Tibial nerve (tissue), 4 donors: ENCODE measurements at regions not wholly inside any gene's neighbourhood (a gene's known extent, or its start where the extent isn't known, plus 50 kb on each side); places are given as distances from the start of the nearest gene placed in this dataset.

Experiments used
- DNase-seq, 2 donors: peaks; one replicate each; pipeline ENCODE4 v3.0.0-alpha.2; 2019; ENCODE audit warnings: low spot score in 2 of 2
- H3K27ac ChIP-seq, 4 donors: fragments of 200-600 bp; sonication (generic) in 3 of 4; one replicate each; pipeline ENCODE4 v1.5.1; 2017 to 2019; ENCODE audit warnings: mild to moderate bottlenecking in 1 of 4
- H3K27me3 ChIP-seq, 2 donors: fragments of 200-600 bp; sonication (generic) in 1 of 2; one replicate each; pipeline versions ENCODE4 v1.5.1 to v1.6.0; 2017 to 2019
- H3K36me3 ChIP-seq, 3 donors: fragments of 200-600 bp; sonication (generic); one replicate each; pipeline ENCODE4 v1.5.1; 2018 to 2019
- H3K4me1 ChIP-seq, 4 donors: fragments of 200-600 bp; sonication (generic) in 3 of 4; one replicate each; pipeline ENCODE4 v1.5.1; 2017 to 2019
- H3K4me3 ChIP-seq, 4 donors: fragments of 200-600 bp; sonication (generic) in 3 of 4; one replicate each; pipeline ENCODE4 v1.5.1; 2017 to 2019; ENCODE audit warnings: mild to moderate bottlenecking in 1 of 4, moderate library complexity in 1 of 4
- H3K9me3 ChIP-seq, 4 donors: fragments of 200-600 bp; sonication (generic) in 3 of 4; one replicate each; pipeline ENCODE4 v1.5.1; 2017 to 2019
- EP300 ChIP-seq, 2 donors: sonication (generic); formaldehyde crosslinking; IDR thresholded peaks; one replicate each; pipeline ENCODE4 v1.6.1; 2017; ENCODE audit warnings: antibody characterized with exemption in 2 of 2, mild to moderate bottlenecking in 1 of 2
- POLR2A ChIP-seq, 2 donors: fragments of 450-650 bp; IDR thresholded peaks; one replicate each; pipeline ENCODE4 v1.6.1; 2017; ENCODE audit warnings: antibody characterized with exemption in 2 of 2, mild to moderate bottlenecking in 2 of 2, moderate library complexity in 2 of 2
- WGBS, 2 donors: methylation state at CpG; one replicate each; pipeline ENCODE4 v1.1.5; 2018; 5-methylcytosine and 5-hydroxymethylcytosine counted together
- TF ChIP-seq, protein P1 (sequence below), 5 experiments: fragments of 200-600 bp in 3 of 5; fragments of 450-650 bp in 2 of 5; sonication (generic) in 3 of 5; IDR thresholded peaks; one replicate each; pipeline ENCODE4 v1.5.1; 2016 to 2019; ENCODE audit warnings: antibody characterized with exemption in 5 of 5, mild to moderate bottlenecking in 3 of 5, moderate library complexity in 2 of 5

DNA sequence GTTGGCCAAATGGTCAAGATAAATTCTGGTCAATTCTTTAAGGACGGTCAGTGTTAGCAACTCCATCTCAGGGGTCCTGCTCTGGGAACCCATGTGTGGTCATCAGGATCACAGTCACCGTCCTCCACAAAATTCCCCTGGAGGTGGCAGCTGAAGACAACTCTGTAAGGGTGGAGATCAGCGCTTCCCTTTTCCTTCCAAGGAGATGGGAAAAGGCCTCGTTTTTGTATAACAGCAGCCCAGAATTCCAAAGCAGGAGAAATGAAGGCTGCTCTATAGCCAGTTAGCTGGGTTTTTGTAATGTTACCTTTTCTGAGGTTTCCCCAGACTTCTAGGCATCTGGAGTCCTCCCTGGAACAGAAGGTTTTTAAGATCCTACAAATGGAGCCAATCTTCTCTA lies 334.8 kb downstream of the MYCN start:
- 90 to 91% methylated on average over 4 of the region's 4 CpGs for WGBS, 2 donors

GRCh38 chr2:16273111-16273510 lies 332.8 kb downstream of the MYCN start:
- no peak overlapping the region for H3K4me3 ChIP-seq
- TF ChIP-seq POLR2A (IDR thresholded peaks at IDR 0.05) (no peak), EP300 (IDR thresholded peaks at IDR 0.05) (no peak)
- TF ChIP-seq, protein P1, sequence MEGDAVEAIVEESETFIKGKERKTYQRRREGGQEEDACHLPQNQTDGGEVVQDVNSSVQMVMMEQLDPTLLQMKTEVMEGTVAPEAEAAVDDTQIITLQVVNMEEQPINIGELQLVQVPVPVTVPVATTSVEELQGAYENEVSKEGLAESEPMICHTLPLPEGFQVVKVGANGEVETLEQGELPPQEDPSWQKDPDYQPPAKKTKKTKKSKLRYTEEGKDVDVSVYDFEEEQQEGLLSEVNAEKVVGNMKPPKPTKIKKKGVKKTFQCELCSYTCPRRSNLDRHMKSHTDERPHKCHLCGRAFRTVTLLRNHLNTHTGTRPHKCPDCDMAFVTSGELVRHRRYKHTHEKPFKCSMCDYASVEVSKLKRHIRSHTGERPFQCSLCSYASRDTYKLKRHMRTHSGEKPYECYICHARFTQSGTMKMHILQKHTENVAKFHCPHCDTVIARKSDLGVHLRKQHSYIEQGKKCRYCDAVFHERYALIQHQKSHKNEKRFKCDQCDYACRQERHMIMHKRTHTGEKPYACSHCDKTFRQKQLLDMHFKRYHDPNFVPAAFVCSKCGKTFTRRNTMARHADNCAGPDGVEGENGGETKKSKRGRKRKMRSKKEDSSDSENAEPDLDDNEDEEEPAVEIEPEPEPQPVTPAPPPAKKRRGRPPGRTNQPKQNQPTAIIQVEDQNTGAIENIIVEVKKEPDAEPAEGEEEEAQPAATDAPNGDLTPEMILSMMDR (IDR thresholded peaks at IDR 0.05): no peak
- H3K36me3 ChIP-seq: no peaks in the 10 kb centered on the region
- H3K27ac ChIP-seq: no peak overlapping the region
- DNase-seq: no peak
- H3K27me3 ChIP-seq: no peaks in the 10 kb centered on the region
- H3K9me3 ChIP-seq: no peaks in the 10 kb centered on the region
- H3K4me1 ChIP-seq: no peaks in the 10 kb centered on the region

More for the DNA sequence above, 334.8 kb downstream of the MYCN start:
- Histone ChIP-seq H3K4me3 (no peak overlapping the region), H3K36me3 (no peaks in the 10 kb centered on the region), H3K27me3 (no peaks in the 10 kb centered on the region), H3K4me1 (no peaks in the 10 kb centered on the region), H3K27ac (no peak overlapping the region), H3K9me3 (no peaks in the 10 kb centered on the region)
- no peak for TF ChIP-seq POLR2A (IDR thresholded peaks at IDR 0.05)
- TF ChIP-seq EP300 (IDR thresholded peaks at IDR 0.05): no peak
- TF ChIP-seq, protein P1 (IDR thresholded peaks at IDR 0.05): no peak
- DNase-seq: no peak

- Histone ChIP-seq H3K36me3 (no peaks in the 10 kb centered on the region), H3K27ac (no peak overlapping the region), H3K4me3 (no peak overlapping the region), H3K4me1 (no peaks in the 10 kb centered on the region), H3K27me3 (no peaks in the 10 kb centered on the region), H3K9me3 (no peaks in the 10 kb centered on the region)
- 82% methylated on average over 10 of the region's 10 CpGs for WGBS, 2 donors
- no peak for DNase-seq
- no peak for TF ChIP-seq EP300 (IDR thresholded peaks at IDR 0.05)
- TF ChIP-seq, protein P1 (IDR thresholded peaks at IDR 0.05): no peak
Measured at GRCh38 chr2:16272038-16272788, 331.9 kb downstream of the MYCN start.

DNA sequence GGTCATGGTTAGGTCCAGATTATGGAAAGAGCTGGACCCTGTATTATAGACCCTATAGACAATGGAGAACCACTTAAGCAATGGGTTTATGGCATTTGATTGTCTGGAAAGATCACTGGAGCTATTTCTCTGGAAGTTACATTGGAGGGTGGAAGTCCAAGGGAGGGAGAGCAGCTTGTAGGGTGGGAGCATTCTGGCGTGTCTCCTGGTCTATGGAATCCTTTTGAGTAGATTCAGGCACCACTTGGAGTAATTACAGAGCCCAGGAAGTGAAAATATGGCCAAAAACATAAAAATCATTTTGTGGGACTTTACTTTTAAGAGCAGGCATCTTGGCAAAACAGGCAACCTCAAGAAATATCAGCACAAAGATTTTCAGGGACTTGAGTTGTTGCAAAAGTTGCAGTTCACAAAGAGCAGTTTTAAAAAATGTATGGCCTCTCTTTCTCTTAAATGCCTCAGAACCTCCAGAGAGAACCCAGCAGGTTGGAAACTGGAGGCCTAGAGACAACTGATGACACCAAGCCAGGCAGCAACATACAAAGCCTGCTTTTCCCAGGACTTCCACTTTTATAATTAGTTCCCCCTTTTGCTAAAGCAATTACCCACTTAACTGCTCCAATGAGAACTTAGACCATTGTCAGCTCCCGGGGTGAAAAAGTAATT lies 331.0 kb downstream of the MYCN start:
- H3K27me3 ChIP-seq: no peaks in the 10 kb centered on the region
- no peak for DNase-seq
- H3K9me3 ChIP-seq: no peaks in the 10 kb centered on the region
- TF ChIP-seq POLR2A (IDR thresholded peaks at IDR 0.05): no peak
- TF ChIP-seq EP300 (IDR thresholded peaks at IDR 0.05): no peak
- TF ChIP-seq, protein P1 (IDR thresholded peaks at IDR 0.05): no peak
- H3K27ac ChIP-seq: no peak overlapping the region
- 49 to 51% methylated on average over 2 of the region's 2 CpGs for WGBS, 2 donors
- no peaks in the 10 kb centered on the region for H3K36me3 ChIP-seq
- no peak overlapping the region for H3K4me3 ChIP-seq
- H3K4me1 ChIP-seq: no peaks in the 10 kb centered on the region

DNA sequence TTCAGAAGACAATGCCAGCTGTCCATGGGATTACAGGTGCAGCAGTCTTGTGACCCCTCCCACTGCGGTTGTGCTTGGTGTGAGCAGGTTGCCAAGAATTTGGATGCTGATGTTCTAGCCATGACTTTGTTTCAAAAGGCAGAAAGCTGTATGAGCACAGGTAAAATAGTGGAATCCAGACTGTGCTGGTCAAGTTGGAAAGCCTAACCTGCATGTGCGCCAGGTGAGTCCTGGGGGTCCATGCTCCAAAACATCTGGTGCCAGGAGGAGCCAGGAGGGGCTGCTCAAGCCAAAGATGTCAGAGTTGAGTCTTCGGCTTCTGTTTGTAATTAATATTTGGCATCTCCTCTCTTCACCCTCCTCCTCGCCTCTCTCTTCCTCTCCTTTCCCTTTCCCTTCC lies 330.1 kb downstream of the MYCN start:
- H3K4me3 ChIP-seq: no peak overlapping the region
- 88 to 91% methylated on average over 4 of the region's 4 CpGs for WGBS, 2 donors
- H3K36me3 ChIP-seq: no peaks in the 10 kb centered on the region
- no peak overlapping the region for H3K27ac ChIP-seq
- no peak for DNase-seq
- H3K9me3 ChIP-seq: no peaks in the 10 kb centered on the region
- H3K27me3 ChIP-seq: no peaks in the 10 kb centered on the region
- H3K4me1 ChIP-seq: no peaks in the 10 kb centered on the region
- TF ChIP-seq POLR2A (IDR thresholded peaks at IDR 0.05) (no peak), EP300 (IDR thresholded peaks at IDR 0.05) (no peak)
- TF ChIP-seq, protein P1 (IDR thresholded peaks at IDR 0.05): no peak
